DMS 273 (cell line): ENCODE measurements at regions not wholly inside any gene's neighbourhood (a gene's known extent, or its start where the extent isn't known, plus 50 kb on each side); places are given as distances from the start of the nearest gene placed in this dataset.
"Not testable (repeated sequence)": the region's sequence is repeated elsewhere in the genome, so short reads cannot be mapped to it uniquely, and the experiment has no call there.

Experiments
- DNase-seq: peaks from one replicate; lab custom pipeline; 2025; ENCODE audit not compliant: unreplicated experiment; lab: John Stamatoyannopoulos, UW

DNA sequence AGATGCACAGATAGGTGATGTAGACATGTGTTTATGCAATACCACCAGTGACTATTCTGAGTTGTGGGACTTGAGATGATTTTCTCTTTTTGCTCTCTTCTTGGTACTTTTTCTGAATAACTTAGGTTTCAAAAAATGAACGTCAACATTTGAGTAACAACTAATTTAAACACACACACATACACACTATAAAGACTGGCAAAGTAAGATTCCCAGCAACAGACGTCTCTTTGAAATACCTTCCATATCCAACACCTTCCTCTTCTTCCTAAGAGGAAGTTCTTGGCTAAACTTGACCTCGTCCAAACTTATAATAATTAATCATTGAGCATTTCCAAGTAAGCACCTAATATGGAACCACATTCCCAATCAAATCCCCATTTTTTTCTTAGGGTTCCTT is 81.6 kb upstream of the RGPD4 start:
- no peak for DNase-seq

DNA sequence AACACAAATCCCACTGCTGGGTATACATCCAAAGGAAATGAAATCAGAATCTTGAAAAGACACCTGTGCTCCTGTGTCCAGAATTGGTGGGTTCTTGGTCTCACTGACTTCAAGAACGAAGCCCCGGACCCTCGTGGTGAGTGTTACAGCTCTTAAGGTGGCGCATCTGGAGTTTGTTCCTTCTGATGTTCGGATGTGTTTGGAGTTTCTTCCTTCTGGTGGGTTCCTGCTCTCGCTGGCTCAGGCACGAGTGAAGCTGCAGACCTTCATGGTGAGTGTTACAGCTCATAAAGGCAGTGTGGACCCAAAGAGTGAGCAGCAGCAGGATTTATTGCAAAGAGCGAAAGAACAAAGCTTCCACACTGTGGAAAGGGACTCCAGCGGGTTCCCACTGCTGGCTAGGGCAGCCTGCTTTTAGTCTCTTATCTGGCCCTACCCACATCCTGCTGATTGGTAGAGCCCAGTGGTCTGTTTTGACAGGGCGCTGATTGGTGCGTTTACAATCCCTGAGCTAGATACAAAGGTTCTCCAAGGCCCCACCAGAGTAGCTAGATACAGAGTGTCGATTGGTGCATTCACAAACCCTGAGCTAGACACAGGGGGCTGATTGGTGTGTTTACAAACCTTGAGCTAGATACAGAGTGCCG is 80.0 kb upstream of the RGPD4 start:
- not testable (repeated sequence) for DNase-seq

DNA sequence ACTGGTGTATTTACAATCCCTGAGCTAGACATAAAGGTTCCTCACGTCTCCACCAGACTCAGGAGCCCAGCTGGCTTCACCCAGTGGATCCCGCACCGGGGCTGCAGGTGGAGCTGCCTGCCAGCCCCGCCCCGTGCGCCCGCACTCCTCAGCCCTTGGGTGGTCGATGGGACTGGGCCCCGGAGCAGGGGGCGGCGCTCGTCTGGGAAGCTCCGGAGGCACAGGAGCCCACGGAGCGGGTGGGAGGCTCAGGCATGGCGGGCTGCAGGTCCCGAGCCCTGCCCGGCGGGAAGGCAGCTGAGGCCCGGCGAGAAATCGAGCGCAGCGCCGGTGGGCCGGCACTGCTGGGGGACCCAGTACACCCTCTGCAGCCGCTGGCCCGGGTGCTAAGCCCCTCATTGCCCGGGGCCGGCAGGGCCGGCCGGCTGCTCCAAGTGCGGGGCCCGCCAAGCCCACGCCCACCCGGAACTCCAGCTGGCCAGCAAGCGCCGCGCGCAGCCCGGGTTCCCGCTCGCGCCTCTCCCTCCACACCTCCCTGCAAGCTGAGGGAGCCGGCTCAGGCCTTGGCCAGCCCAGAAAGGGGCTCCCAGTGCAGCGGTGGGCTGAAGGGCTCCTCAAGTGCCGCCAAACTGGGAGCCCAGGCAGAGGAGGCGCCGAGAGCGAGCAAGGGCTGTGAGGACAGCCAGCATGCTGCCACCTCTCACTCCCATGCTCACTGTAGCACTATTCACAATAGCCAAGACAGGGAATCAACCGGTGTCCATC is 79.3 kb upstream of the RGPD4 start:
- DNase-seq: not testable (repeated sequence)

DNA sequence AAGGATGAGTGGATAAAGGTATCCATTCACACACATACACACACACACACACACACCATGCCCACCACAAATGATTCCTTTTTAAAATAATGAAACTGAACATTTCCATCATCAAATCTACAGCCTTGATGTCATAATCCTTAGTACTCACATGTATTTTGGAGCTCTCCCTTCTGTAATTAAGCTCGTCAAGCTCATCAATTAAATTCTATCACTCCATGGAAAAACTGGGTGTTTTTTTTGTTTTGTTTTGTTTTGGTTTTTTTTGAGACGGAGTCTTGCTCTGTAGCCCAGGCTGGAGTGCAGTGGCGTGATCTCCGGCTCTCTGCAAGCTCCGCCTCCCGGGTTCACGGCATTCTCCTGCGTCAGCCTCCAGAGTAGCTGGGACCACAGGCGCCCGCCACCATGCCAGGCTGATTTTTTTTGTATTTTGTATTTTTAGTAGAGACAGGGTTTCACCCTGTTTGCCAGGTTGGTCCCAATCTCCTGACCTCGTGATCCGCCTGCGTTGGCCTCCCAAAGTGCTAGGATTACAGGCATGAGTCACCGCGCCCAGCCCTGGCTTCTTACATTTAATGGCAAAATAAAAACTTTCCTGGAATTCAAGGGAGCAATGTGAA is 78.6 kb upstream of the RGPD4 start:
- DNase-seq: no peak

DNA sequence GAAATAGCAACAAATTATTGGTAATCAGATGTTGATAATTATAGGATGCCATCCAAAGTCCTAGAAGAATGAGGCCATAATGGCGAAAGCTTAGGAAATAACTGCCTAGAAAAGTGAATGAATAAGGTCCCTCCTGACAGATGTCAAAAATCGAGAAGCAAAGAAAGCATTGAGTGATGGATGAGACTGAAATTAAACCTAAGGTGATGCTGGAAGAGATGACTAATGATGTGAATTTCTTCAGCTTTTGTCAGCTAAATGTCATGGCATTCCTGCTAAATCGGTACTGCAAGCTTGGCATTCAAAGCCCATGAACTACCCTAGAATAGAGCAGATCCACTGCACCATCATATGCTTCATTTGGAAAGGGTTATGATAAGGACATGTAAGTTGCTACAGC is 74.8 kb upstream of the RGPD4 start:
- no peak for DNase-seq

DNA sequence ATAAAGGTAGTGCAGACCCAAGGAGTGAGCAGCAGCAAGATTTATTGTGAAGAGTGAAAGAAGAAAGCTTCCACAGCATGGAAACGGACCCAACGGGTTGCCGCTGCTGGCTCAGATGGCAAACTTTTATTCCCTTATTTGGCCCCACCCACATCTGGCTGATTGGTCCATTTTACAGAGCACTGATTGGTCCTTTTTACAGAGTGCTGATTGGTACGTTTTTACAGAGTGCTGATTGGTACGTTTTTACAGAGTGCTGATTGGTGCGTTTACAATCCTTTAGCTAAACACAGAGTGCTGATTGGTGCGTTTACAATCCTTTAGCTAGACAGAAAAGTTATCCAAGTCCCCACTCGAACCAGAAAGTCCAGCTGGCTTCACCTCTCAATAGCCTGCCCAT is 72.9 kb upstream of the RGPD4 start:
- not testable (repeated sequence) for DNase-seq

DNA sequence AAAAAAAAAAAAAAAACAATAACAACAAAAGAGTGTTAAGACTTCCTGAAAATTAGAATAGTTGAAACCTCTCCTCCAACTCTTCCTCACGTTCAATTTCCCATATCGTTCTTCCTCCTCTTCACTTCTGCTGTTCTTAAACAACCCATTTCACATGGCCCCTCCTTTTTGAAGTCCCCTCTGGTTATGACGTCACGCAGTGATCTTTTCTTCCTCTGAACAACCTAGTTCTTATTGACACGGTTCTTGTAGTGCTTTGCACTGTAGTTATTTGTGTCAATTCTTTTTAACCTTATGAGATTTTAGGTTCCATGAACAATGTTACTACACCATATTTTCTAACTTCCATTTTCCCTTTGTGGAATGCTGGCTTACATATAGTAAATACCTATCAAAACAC is 69.5 kb upstream of the RGPD4 start:
- DNase-seq: no peak

DNA sequence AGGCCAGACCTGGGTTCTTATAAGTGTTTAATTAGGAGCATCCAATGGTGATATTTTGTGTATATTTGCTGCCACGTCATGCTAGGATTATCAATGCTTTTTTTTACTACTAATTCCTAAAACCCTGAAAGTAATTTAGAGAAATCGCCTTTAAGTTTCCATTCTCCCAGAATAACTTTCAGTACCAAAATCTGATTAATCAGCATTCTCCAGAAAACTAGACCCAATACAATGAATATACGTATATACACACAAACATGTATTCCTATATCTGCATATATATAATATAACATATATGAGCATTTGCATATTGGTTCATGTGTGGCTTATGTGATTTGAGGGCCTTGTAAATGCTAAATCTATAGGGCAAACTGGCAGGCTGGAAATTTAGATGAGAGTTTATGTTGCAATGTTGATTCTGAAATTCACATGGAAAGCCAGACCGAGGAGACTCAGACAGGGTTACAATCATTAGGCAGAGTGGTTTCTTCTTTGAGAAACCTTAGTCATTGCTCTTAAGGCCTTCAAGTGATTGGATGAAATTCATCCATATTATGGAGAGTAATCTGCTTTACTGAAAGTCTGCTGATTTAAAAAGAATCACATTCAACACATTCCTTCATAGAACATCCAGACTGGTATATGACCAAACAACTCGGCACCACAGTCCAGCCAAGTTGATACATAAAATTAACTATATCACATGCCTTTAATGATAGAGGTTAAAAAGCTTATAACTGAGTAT is 65.9 kb upstream of the RGPD4 start:
- no peak for DNase-seq

DNA sequence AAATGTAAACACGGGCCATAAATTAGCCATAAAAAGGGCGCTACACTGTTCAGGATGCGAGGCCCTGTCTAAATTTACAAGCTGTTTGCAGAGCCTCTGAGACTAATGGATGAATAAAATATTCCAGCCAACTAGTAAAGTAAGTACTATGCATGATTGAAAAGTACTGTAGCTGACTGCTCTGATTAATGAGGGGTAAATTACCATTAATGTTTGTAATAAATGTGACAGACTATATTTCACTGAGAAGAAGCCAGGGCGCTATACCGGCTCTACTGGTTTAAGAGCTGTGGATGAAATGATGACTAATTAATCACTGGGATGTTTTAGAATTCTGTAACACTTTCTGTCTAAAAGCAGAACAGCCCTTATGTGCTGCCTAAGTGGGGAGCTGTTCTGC is 54.3 kb upstream of the RGPD4 start:
- no peak for DNase-seq

DNA sequence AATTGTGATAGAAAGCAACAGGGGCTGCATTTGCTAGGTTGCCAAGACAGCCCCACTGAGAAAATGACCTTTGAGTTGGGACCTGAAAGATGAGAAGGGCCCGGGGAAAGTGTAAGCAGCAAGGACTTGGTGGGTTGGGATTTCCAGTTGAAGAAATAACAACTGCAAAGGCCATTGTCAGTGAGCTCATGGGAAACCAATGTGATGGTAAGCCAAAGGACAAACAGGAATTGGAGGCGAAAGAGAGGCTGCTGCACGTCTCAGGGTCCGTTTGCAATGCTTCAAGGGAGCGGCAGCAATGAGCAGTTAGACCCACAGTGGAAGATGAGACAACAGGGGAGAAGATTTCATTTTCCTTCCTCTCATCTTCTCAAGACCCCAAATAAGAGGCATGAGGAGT is 51.5 kb upstream of the RGPD4 start:
- no peak for DNase-seq

DNA sequence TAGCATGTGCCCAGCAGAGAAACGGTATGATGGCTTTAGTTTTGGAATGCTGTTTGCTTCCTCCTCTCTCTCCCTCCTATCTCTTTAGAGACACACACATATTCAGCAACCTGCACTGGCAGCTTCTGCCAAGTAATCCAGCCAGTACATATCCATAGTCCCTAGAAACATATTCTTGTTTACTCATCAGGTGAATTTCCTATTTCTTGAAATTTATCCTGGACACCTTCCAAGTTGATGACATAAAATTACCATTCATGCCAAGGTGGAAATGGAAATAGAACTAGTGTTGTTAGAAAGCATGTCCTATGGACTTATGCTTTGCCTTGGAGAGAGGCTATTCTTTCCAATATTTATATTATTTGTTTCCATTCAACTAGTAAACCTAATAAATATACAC is 50.9 kb upstream of the RGPD4 start:
- DNase-seq: no peak

DNA sequence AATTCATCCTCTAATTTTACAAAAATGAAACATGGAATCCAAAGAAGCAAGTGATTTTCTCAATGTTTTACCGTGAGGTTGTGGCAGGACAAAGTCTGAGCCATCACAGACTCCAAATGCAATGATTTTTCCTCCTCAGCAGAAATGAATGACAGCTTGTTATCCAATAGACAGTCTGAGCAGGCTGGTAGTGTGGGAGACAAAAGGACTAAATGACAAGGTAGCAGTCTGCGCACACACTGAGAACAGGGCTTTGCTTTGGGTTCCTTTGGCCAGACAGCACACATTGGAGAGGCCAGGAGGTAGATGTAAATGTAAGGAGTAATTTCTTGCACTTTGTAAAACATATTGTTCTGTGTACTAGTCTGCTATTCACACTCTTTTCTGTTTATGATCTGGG is 50.3 kb upstream of the RGPD4 start:
- DNase-seq: no peak
